Heart left ventricle (tissue), 13 donors: ENCODE measurements at regions not wholly inside any gene's neighbourhood (a gene's known extent, or its start where the extent isn't known, plus 50 kb on each side); places are given as distances from the start of the nearest gene placed in this dataset.

Experiments used
- POLR2A ChIP-seq, 2 donors: fragments of 450-650 bp; IDR thresholded peaks; one replicate each; pipeline ENCODE4 v1.6.1; 2017; ENCODE audit warnings: antibody characterized with exemption in 2 of 2, mild to moderate bottlenecking in 2 of 2, moderate library complexity in 2 of 2
- TF ChIP-seq, protein P1 (sequence below), 12 donors: fragments of 200-600 bp; sonication (generic) in 4 of 12; IDR thresholded peaks; one replicate each; pipeline versions ENCODE4 v1.5.0 to v1.8.0; 2018 to 2022; ENCODE audit warnings: antibody characterized with exemption in 12 of 12, mild to moderate bottlenecking in 5 of 12
- donor health status: ischemic (EF 13 %, LVEDD 7.1; RV severe dilation, severe dysfunction).
- donor health status: DM: no; HTN: yes; CAD: no.
- donor health status: DM: no; HTN: no; CAD: no.
- donor health status: ischemic (EF 25% LVEDD 6.9; RV normal size, moderate dysfunction).
- donor health status: ischemic (EF 25% LVEDD 5.7; RV mildly dilated, moderate dysfunction).
- donor health status: ischemic (EF 35%, LVEDD 5.7; RV mildly dilated, moderate dysfunction).
- donor health status: nonischemic (EF 11% LVEDD 7.7; RV severe dilation, severe dysfunction).
- donor health status: DM: yes; HTN: yes; CAD: no.
- donor health status: PGD.
- donor health status: ischemic (EF 29% LVEDD 5.4; RV normal size, mild dysfunction).
- donor health status: nonischemic (EF 23%, LVEDD 6.1; RV moderate dilation, normal function).

DNA sequence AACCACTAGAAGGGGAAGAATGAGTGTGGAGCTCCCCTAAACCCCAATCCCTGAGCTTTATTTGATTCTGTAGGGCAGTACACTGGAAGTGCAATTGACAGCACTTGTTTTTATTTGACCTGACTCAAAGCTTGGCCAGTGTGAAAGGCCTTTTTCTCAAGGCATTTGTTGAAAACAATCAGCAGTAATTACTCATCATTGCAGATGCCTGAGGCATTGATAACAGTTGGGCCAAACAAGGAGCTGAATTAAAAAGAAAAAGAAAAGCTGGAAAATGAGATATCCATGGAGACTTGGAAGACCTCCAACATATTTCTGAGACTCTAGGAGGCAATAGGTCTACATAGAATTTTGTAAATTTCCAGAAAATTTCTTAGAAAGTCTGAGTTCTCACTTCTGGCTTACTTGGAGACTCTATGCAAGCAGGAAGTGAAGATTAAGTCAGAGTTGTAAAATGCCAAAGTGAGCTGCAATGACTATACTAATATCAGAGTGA, 200.8 kb upstream of the KCNJ16 start:
- TF ChIP-seq, protein P1, sequence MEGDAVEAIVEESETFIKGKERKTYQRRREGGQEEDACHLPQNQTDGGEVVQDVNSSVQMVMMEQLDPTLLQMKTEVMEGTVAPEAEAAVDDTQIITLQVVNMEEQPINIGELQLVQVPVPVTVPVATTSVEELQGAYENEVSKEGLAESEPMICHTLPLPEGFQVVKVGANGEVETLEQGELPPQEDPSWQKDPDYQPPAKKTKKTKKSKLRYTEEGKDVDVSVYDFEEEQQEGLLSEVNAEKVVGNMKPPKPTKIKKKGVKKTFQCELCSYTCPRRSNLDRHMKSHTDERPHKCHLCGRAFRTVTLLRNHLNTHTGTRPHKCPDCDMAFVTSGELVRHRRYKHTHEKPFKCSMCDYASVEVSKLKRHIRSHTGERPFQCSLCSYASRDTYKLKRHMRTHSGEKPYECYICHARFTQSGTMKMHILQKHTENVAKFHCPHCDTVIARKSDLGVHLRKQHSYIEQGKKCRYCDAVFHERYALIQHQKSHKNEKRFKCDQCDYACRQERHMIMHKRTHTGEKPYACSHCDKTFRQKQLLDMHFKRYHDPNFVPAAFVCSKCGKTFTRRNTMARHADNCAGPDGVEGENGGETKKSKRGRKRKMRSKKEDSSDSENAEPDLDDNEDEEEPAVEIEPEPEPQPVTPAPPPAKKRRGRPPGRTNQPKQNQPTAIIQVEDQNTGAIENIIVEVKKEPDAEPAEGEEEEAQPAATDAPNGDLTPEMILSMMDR (IDR thresholded peaks at IDR 0.05), result no peak
- no peak for TF ChIP-seq POLR2A (IDR thresholded peaks at IDR 0.05)
